Loucy (cell line): ENCODE measurements at regions not wholly inside any gene's neighbourhood (a gene's known extent, or its start where the extent isn't known, plus 50 kb on each side); places are given as distances from the start of the nearest gene placed in this dataset.

Source experiments
- CTCF ChIP-seq: fragments of 200-600 bp; sonication (generic); conservative IDR thresholded peaks from 2 replicates; pipeline ENCODE4 v1.5.1; 2014; ENCODE audit warnings: mild to moderate bottlenecking, antibody characterized with exemption, low read length
- EZH2phosphoT487 ChIP-seq: fragments of 200-600 bp; IDR thresholded peaks from 2 replicates; pipeline ENCODE4 v1.6.1; 2018; ENCODE audit warnings: antibody characterized with exemption, mild to moderate bottlenecking, moderate library complexity, borderline replicate concordance

GRCh38 chr10:128538671-128539070 is 412.4 kb upstream of the MKI67 start:
- no peak for TF ChIP-seq CTCF
- no peak for TF ChIP-seq EZH2phosphoT487
